Activated T-cell treated with anti-CD3 and anti-CD28 coated beads, Interleukin-2, amount 50 U/mL, for 24 hours (primary cell): ENCODE measurements at regions not wholly inside any gene's neighbourhood (a gene's known extent, or its start where the extent isn't known, plus 50 kb on each side); places are given as distances from the start of the nearest gene placed in this dataset.

Source experiments
- DNase-seq: peaks from one replicate; pipeline ENCODE4 v3.0.0-alpha.2; 2020
- H3K27ac Mint-ChIP-seq: 2 replicates; pipeline ENCODE4 v1.8.0; 2020; ENCODE audit warnings: mild to moderate bottlenecking, mixed read lengths
- H3K27me3 Mint-ChIP-seq: 2 replicates; pipeline ENCODE4 v1.8.0; 2020; ENCODE audit warnings: mixed read lengths
- H3K36me3 Mint-ChIP-seq: 2 replicates; pipeline ENCODE4 v1.8.0; 2020; ENCODE audit warnings: low read depth, mixed read lengths
- H3K4me1 Mint-ChIP-seq: 2 replicates; pipeline ENCODE4 v1.8.0; 2020; ENCODE audit warnings: low read depth, mixed read lengths
- H3K4me3 Mint-ChIP-seq: 2 replicates; pipeline ENCODE4 v1.8.0; 2020; ENCODE audit warnings: mild to moderate bottlenecking, moderate library complexity, mixed read lengths
- H3K9me3 Mint-ChIP-seq: 2 replicates; pipeline ENCODE4 v1.8.0; 2020; ENCODE audit warnings: mixed read lengths

DNA sequence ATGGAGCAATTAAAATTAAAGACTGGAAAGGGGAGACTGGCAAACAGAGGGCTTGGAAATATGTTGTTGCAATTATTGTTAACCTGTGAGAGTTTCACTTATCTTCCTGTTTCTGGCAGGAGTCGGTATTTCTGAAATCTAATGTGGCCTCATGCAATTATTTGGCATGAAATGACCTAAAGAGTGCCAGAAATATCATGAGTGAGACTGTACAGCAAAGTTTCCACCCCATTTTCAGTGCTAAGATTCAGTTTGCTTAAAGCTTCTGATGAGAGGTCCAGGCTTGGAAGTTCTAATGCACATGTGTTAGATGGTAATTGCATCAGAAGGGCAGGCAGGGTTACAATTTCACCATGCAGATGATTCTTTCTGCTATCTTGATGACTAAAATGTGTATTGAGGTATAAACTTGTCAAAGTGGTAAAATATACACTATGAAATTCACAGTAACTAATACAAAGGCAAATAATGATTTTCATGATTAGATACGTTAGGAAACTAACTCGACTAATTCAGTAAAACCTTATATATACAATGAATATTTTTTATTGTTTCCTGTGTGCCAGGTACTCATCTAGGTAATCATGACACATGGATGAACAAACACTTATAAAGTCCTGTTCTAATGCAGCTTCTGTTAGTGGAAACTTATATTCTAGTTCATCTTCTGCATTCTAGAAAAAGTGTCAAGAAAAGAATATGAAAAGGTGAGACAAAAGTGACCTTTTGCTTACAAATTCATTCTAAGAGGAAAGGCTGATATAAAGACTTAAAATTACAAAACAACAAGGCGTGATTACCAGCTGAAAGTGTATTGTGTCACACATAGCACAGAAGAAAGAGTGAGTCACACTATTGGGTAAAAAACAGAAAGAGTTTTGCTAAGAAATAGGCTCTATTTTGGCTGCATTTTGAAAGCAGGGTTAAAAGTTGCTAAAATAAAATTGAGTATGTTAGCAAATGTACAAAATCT, 533.4 kb upstream of the SEMA3D start:
- Mint-ChIP-seq H3K4me1 (no peaks in the 10 kb centered on the region), H3K27me3 (no peaks in the 10 kb centered on the region), H3K27ac (no peak overlapping the region), H3K4me3 (no peak overlapping the region), H3K36me3 (no peaks in the 10 kb centered on the region), H3K9me3 (peaks cover 2% of the 10 kb centered on the region)
- DNase-seq: no peak

- H3K4me3 Mint-ChIP-seq: no peak overlapping the region
- no peak for DNase-seq
- no peaks in the 10 kb centered on the region for H3K4me1 Mint-ChIP-seq
- peaks cover 2% of the 10 kb centered on the region for H3K9me3 Mint-ChIP-seq
- no peaks in the 10 kb centered on the region for H3K27me3 Mint-ChIP-seq
- no peak overlapping the region for H3K27ac Mint-ChIP-seq
- H3K36me3 Mint-ChIP-seq: no peaks in the 10 kb centered on the region
Observed at GRCh38 chr7:85716353-85716752, 529.5 kb upstream of the SEMA3D start.

DNA sequence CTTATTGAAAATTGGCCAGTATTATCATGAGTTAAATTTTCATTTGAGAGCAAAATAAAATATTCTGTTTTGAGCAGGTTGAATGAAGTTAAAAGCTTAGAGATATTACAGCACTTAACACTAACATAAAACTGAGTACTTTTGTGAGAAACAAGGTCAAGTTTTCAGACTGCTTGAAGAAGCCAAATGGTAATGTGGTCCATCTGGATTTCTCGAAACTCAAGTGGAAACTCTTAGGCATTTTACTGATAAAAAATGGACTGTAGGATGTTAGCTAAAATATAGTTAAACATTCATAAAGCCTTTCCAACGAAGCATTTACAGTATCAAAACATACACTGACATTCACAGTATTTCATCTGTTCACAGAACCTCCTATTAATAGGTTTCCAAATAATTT, 528.1 kb upstream of the SEMA3D start:
- Mint-ChIP-seq H3K9me3 (peaks cover 6% of the 10 kb centered on the region), H3K27me3 (no peaks in the 10 kb centered on the region), H3K4me3 (no peak overlapping the region), H3K27ac (no peak overlapping the region), H3K36me3 (no peaks in the 10 kb centered on the region), H3K4me1 (no peaks in the 10 kb centered on the region)
- no peak for DNase-seq

- no peaks in the 10 kb centered on the region for H3K27me3 Mint-ChIP-seq
- no peak overlapping the region for H3K4me3 Mint-ChIP-seq
- no peak for DNase-seq
- H3K9me3 Mint-ChIP-seq: peaks cover 6% of the 10 kb centered on the region
- H3K4me1 Mint-ChIP-seq: no peaks in the 10 kb centered on the region
- no peak overlapping the region for H3K27ac Mint-ChIP-seq
- no peaks in the 10 kb centered on the region for H3K36me3 Mint-ChIP-seq
Observed at GRCh38 chr7:85714043-85714578, 527.3 kb upstream of the SEMA3D start.

GRCh38 chr7:85713171-85713570, 526.3 kb upstream of the SEMA3D start:
- Mint-ChIP-seq H3K36me3 (no peaks in the 10 kb centered on the region), H3K27ac (no peak overlapping the region), H3K27me3 (no peaks in the 10 kb centered on the region), H3K4me3 (no peak overlapping the region), H3K4me1 (no peaks in the 10 kb centered on the region), H3K9me3 (peaks cover 4% of the 10 kb centered on the region)
- no peak for DNase-seq

- H3K4me3 Mint-ChIP-seq: no peak overlapping the region
- DNase-seq: no peak
- no peak overlapping the region for H3K27ac Mint-ChIP-seq
- H3K4me1 Mint-ChIP-seq: no peaks in the 10 kb centered on the region
- H3K36me3 Mint-ChIP-seq: no peaks in the 10 kb centered on the region
- no peaks in the 10 kb centered on the region for H3K27me3 Mint-ChIP-seq
- H3K9me3 Mint-ChIP-seq: peaks cover 4% of the 10 kb centered on the region
Observed at GRCh38 chr7:85711894-85712293, 525.0 kb upstream of the SEMA3D start.

GRCh38 chr7:85710960-85711359, 524.1 kb upstream of the SEMA3D start:
- Mint-ChIP-seq H3K27ac (no peak overlapping the region), H3K27me3 (no peaks in the 10 kb centered on the region), H3K36me3 (no peaks in the 10 kb centered on the region), H3K9me3 (peaks cover 4% of the 10 kb centered on the region), H3K4me3 (no peak overlapping the region), H3K4me1 (no peaks in the 10 kb centered on the region)
- no peak for DNase-seq

GRCh38 chr7:85708221-85708620, 521.4 kb upstream of the SEMA3D start:
- no peaks in the 10 kb centered on the region for H3K4me1 Mint-ChIP-seq
- H3K27ac Mint-ChIP-seq: no peak overlapping the region
- H3K36me3 Mint-ChIP-seq: no peaks in the 10 kb centered on the region
- H3K27me3 Mint-ChIP-seq: no peaks in the 10 kb centered on the region
- no peak overlapping the region for H3K4me3 Mint-ChIP-seq
- DNase-seq: no peak
- H3K9me3 Mint-ChIP-seq: peaks cover 4% of the 10 kb centered on the region

DNA sequence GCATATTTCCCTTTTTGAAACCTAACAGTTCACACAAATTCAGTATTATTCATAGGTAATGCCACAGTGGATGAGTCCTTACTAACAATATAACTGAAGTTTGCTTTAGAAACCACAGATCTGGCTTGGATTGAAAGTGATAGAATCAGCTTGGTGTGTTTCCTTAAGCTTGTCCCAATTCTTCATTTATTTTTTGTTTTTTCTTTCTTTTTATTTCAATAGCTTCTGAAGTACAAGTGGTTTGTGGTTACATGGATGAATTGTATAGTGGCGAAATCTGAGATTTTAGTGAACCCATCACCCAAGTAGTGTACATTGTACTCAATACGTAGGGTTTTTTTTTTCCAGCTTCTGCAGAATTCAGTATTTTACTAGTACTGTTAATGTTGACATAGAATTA, 518.2 kb upstream of the SEMA3D start:
- Mint-ChIP-seq H3K27ac (no peak overlapping the region), H3K27me3 (no peaks in the 10 kb centered on the region), H3K4me1 (no peaks in the 10 kb centered on the region), H3K36me3 (no peaks in the 10 kb centered on the region), H3K9me3 (no peaks in the 10 kb centered on the region), H3K4me3 (no peak overlapping the region)
- DNase-seq: no peak

DNA sequence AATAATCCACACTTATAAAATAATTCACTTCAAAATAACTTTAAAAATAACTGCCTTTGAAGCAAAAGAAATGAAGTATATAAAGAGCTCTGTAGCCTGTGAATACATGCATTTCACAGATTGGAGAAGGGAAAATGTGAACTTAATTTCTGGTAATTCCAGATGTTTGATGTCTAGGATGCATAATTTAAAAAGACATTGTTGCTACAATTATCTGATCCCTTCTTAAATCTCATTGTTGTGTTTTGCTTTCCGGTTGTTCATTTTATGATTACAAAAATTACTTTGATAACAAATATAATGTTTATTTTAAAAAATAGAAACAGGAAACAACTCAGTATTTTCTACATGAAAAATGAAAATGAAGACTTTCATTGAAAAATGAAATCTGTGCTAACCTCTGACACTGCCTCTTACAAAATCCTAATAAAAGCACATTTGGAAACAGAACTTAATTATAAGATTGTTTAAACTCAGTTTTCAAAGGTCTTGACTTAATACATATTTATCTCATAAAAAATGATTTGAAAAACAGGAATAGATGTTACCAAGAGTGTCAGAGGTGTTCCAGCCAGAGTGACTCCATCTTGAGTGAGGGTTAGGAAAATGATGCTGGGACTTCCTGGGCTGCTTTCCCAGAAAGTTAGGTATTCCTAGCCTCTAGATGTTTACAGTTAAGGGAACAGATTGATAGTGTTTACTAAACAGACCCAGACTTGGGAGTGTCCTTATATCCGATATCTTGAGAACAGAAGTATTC, 516.6 kb upstream of the SEMA3D start:
- DNase-seq: no peak
- Mint-ChIP-seq H3K27ac (no peak overlapping the region), H3K27me3 (no peaks in the 10 kb centered on the region), H3K36me3 (no peaks in the 10 kb centered on the region), H3K9me3 (no peaks in the 10 kb centered on the region), H3K4me3 (no peak overlapping the region), H3K4me1 (no peaks in the 10 kb centered on the region)

DNA sequence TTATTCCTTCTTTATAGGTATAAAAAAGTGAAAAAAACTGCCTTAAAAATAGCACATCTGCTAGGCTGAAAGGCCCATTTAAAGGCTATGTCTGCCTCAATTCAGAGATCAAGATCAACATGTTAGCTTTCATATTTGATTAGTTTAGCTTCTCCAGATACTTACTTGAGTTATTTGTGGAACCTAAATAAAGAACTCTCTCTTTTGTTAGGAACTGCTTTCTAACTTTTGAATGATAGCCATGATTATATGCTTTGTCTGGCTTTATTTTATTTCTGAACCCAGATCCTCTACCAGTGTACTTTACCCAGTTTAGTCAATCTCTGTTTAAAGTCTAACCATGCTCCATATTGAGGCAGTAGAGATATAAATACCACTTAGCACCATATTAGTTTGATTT, 515.5 kb upstream of the SEMA3D start:
- no peak overlapping the region for H3K27ac Mint-ChIP-seq
- no peak for DNase-seq
- no peaks in the 10 kb centered on the region for H3K4me1 Mint-ChIP-seq
- no peak overlapping the region for H3K4me3 Mint-ChIP-seq
- H3K36me3 Mint-ChIP-seq: no peaks in the 10 kb centered on the region
- H3K9me3 Mint-ChIP-seq: no peaks in the 10 kb centered on the region
- no peaks in the 10 kb centered on the region for H3K27me3 Mint-ChIP-seq

DNA sequence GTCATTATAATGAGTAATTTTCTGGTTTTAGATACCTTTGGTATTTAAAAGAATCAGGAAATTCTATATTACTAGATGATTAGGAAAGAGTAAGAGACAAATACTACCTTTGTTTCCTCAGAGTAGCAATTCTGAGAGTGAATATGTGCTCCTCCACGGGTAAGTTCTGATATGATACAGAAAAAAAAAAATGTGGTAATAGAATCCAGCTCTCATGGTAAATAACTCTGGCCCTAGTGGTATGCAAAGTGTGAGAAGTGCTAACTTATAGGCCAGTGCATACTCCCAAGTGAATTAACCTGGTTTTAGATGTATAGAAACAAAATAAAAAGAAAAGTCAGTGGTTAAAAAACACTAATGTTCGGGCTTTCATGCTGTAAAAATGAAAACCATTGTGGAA, 512.6 kb upstream of the SEMA3D start:
- Mint-ChIP-seq H3K9me3 (no peaks in the 10 kb centered on the region), H3K4me3 (no peak overlapping the region), H3K27ac (no peak overlapping the region), H3K36me3 (no peaks in the 10 kb centered on the region), H3K4me1 (no peaks in the 10 kb centered on the region), H3K27me3 (no peaks in the 10 kb centered on the region)
- no peak for DNase-seq

DNA sequence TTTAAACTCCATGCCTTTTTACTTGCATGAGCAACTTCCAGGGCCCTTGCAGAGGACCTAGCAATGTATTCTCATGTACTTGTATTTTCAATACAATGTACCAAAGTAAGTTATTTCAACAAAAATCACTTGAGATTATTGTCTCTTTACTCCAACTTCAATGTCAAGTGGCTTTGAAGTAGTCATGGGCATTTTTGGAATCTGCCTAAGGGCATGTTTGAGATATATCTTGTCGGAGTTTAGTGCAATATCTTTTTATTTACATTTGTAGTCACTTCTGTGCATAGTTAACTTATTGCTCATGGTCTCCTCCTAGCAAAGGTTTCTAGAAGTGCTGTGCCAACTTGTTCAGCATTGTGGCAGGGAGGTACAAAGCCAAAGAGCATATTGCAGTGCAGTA, 508.7 kb upstream of the SEMA3D start:
- H3K4me1 Mint-ChIP-seq: no peaks in the 10 kb centered on the region
- H3K27me3 Mint-ChIP-seq: no peaks in the 10 kb centered on the region
- no peaks in the 10 kb centered on the region for H3K9me3 Mint-ChIP-seq
- no peaks in the 10 kb centered on the region for H3K36me3 Mint-ChIP-seq
- no peak overlapping the region for H3K27ac Mint-ChIP-seq
- H3K4me3 Mint-ChIP-seq: no peak overlapping the region
- no peak for DNase-seq

- no peaks in the 10 kb centered on the region for H3K27me3 Mint-ChIP-seq
- H3K27ac Mint-ChIP-seq: no peak overlapping the region
- no peaks in the 10 kb centered on the region for H3K4me1 Mint-ChIP-seq
- H3K9me3 Mint-ChIP-seq: no peaks in the 10 kb centered on the region
- DNase-seq: no peak
- no peak overlapping the region for H3K4me3 Mint-ChIP-seq
- no peaks in the 10 kb centered on the region for H3K36me3 Mint-ChIP-seq
Observed at GRCh38 chr7:85695041-85695440, 508.2 kb upstream of the SEMA3D start.

DNA sequence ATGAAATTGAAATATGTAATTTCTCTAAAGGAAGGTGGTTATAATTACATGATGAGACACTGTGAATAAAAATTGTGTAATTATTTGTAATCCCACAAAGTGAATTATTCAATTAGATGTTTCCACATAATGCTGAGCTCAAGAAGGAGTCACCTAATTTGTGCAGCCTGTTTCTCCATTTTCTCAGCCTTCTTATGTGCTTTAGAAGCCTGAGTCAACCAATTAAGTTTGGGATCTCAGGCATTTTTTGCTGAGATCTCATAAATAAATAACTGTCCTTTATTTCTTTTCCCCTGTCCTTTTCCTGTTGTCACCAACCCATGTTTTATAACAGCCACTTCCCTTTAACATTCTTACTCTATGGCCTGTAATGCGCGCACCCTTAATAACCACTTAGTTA, 506.5 kb upstream of the SEMA3D start:
- Mint-ChIP-seq H3K4me1 (no peaks in the 10 kb centered on the region), H3K27me3 (no peaks in the 10 kb centered on the region), H3K4me3 (no peak overlapping the region), H3K36me3 (no peaks in the 10 kb centered on the region), H3K27ac (no peak overlapping the region), H3K9me3 (peaks cover 5% of the 10 kb centered on the region)
- no peak for DNase-seq
